GM12878 (cell line): ENCODE measurements at regions not wholly inside any gene's neighbourhood (a gene's known extent, or its start where the extent isn't known, plus 50 kb on each side); places are given as distances from the start of the nearest gene placed in this dataset.

Experiments used
- ATAC-seq: fragments of 200-7000 bp; cut with Tn5 transposase; 3 replicates; pipeline ENCODE4 v1.9.1; 2020; ENCODE audit warnings: mild to moderate bottlenecking, moderate library complexity
- BruUV-seq: library from RNA; stranded (reverse); fragments of 400-500 nt; replicated peaks from 2 replicates; lab custom pipeline; 2021; lab: Mats Ljungman, UMichigan
- CTCF ChIA-PET: fragments of 300-600 bp; sonication (Branson Sonifier 250); formaldehyde crosslinking; extraction: SDS; loops from one replicate; lab custom pipeline; 2021; ENCODE audit warnings: inconsistent platforms; lab: Yijun Ruan, JAX
- POLR2A ChIA-PET: fragments of 350-600 bp; formaldehyde crosslinking; extraction: SDS; loops from one replicate; lab custom pipeline; 2021; ENCODE audit warnings: inconsistent platforms; lab: Charles Lee
- RAD21 ChIA-PET: fragments of 300-600 bp; sonication (Branson Sonifier 250); formaldehyde crosslinking; loops from one replicate; lab custom pipeline; 2023; ENCODE audit warnings: antibody characterized with exemption; ENCODE audit not compliant: unreplicated experiment; lab: Charles Lee
- SMC1A ChIA-PET: fragments of 300-600 bp; sonication (Branson Sonifier 250); formaldehyde crosslinking; loops from one replicate; lab custom pipeline; 2023; ENCODE audit not compliant: unreplicated experiment, uncharacterized antibody; lab: Charles Lee
- DNase-seq: peaks from one replicate; pipeline ENCODE4 v3.0.0-alpha.2; 2011; ENCODE audit warnings: low read depth, low spot score
- FAIRE-seq: peaks from 3 replicates; lab custom pipeline; 2011; peaks lifted over from hg19 to GRCh38; lab: Jason Lieb, UNC
- H2AFZ ChIP-seq: 2 replicates; pipeline ENCODE4 v1.6.0; 2011; ENCODE audit warnings: low read depth, low read length, control low read depth; ENCODE audit not compliant: control insufficient read depth
- H3K27ac ChIP-seq: 2 replicates; pipeline ENCODE4 v1.5.1; 2011; ENCODE audit warnings: control low read depth; ENCODE audit not compliant: control insufficient read depth, insufficient read depth
- H3K27me3 ChIP-seq, 2 experiments: replicated peaks in 1 of 2; 2 replicates each; pipeline versions ENCODE4 v1.6.0 to v1.6.1; 2011; ENCODE audit warnings: low read length in 1 of 2; ENCODE audit not compliant: control insufficient read depth in 2 of 2, insufficient read depth in 2 of 2
- H3K36me3 ChIP-seq, 2 experiments: 2 replicates each; pipeline ENCODE4 v1.5.1; 2011; ENCODE audit warnings: low read length in 1 of 2; ENCODE audit not compliant: control insufficient read depth in 2 of 2, insufficient read depth in 2 of 2
- H3K4me1 ChIP-seq: 2 replicates; pipeline ENCODE4 v1.6.1; 2011; ENCODE audit warnings: mild to moderate bottlenecking, low read length, moderate library complexity, mixed read lengths; ENCODE audit not compliant: control insufficient read depth, insufficient read depth
- H3K4me2 ChIP-seq: 2 replicates; pipeline ENCODE4 v1.6.0; 2011; ENCODE audit warnings: control low read depth; ENCODE audit not compliant: control insufficient read depth, insufficient read depth
- H3K4me3 ChIP-seq: fragments of 200-600 bp; sonication (generic); 2 replicates; pipeline ENCODE4 v1.5.1; 2016
- H3K79me2 ChIP-seq: 2 replicates; pipeline ENCODE4 v1.6.0; 2011; ENCODE audit warnings: low read length; ENCODE audit not compliant: control insufficient read depth, insufficient read depth
- H3K9ac ChIP-seq: 2 replicates; pipeline ENCODE4 v1.8.0; 2011; ENCODE audit warnings: low read length, control low read depth, mixed read lengths; ENCODE audit not compliant: control insufficient read depth, insufficient read depth
- H3K9me3 ChIP-seq: replicated peaks from 3 replicates; pipeline ENCODE4 v1.5.1; 2011; ENCODE audit warnings: mild to moderate bottlenecking, low read length; ENCODE audit not compliant: control insufficient read depth, insufficient read depth
- H4K20me1 ChIP-seq: 2 replicates; pipeline ENCODE4 v1.6.0; 2011; ENCODE audit not compliant: control insufficient read depth, insufficient read depth
- BCL3 ChIP-seq: IDR thresholded peaks from 2 replicates; pipeline ENCODE4 v1.6.1; 2011; ENCODE audit warnings: borderline replicate concordance, low read depth, mild to moderate bottlenecking, moderate library complexity, low read length; ENCODE audit not compliant: insufficient read depth, poor library complexity, severe bottlenecking
- BCLAF1 ChIP-seq: fragments of 450-650 bp; IDR thresholded peaks from 2 replicates; pipeline ENCODE4 v1.6.1; 2017; ENCODE audit warnings: antibody characterized with exemption, mild to moderate bottlenecking, moderate library complexity
- CEBPB ChIP-seq, 2 experiments: fragments of 150-350 bp in 1 of 2; IDR thresholded peaks; 2 replicates each; pipeline ENCODE4 v1.6.1; 2012 to 2014; ENCODE audit warnings: low read depth in 2 of 2, low read length in 2 of 2, borderline replicate concordance in 1 of 2, inconsistent platforms in 1 of 2
- E2F4 ChIP-seq: IDR thresholded peaks from 2 replicates; pipeline ENCODE4 v1.6.1; 2012; ENCODE audit warnings: low read depth, low read length, improper control_type of control experiment
- ESRRA ChIP-seq: IDR thresholded peaks from 2 replicates; pipeline ENCODE4 v1.6.1; 2012; ENCODE audit warnings: mild to moderate bottlenecking, low read length, improper control_type of control experiment
- NR2C2 ChIP-seq: IDR thresholded peaks from 2 replicates; pipeline ENCODE4 v1.6.1; 2011; ENCODE audit warnings: borderline replicate concordance, low read depth; ENCODE audit not compliant: control insufficient read depth, insufficient read length
- RB1 ChIP-seq: fragments of 450-650 bp; formaldehyde crosslinking; IDR thresholded peaks from 2 replicates; pipeline ENCODE4 v1.6.1; 2017; ENCODE audit warnings: mild to moderate bottlenecking, borderline replicate concordance
- SIX5 ChIP-seq: IDR thresholded peaks from 2 replicates; pipeline ENCODE4 v1.6.1; 2011; ENCODE audit warnings: mild to moderate bottlenecking, low read depth, low read length, moderate library complexity; ENCODE audit not compliant: severe bottlenecking
- SP1 ChIP-seq: IDR thresholded peaks from one replicate; pipeline ENCODE4 v1.6.1; 2011; ENCODE audit warnings: low read depth, low read length
- USF1 ChIP-seq: IDR thresholded peaks from 2 replicates; pipeline ENCODE4 v1.6.1; 2011; ENCODE audit warnings: borderline replicate concordance, low read depth, mild to moderate bottlenecking, moderate library complexity, mixed read lengths, low read length; ENCODE audit not compliant: insufficient read depth; ENCODE audit errors: extremely low read length
- ZNF592 ChIP-seq: fragments of 450-650 bp; IDR thresholded peaks from 2 replicates; pipeline ENCODE4 v1.6.1; 2017; ENCODE audit warnings: mild to moderate bottlenecking, moderate library complexity
- WGBS: methylation state at CpG from one replicate; pipeline ENCODE4 v1.1.6; 2016; ENCODE audit warnings: low lambda C conversion rate; ENCODE audit not compliant: insufficient replicate concordance, insufficient coverage; ENCODE audit errors: missing lambda C conversion rate; 5-methylcytosine and 5-hydroxymethylcytosine counted together
- in situ Hi-C: fragments of 300-500 bp; cut with MboI; formaldehyde crosslinking; loops from 9 replicates; pipeline ENCODE4 v1.14.3; 2018; ENCODE audit warnings: mixed read lengths
- intact Hi-C: fragments of 100-400 bp; cut with micrococcal nuclease; formaldehyde crosslinking; loops from one replicate; pipeline ENCODE4 v1.14.2; 2022; ENCODE audit not compliant: unreplicated experiment

GRCh38 chr11:70739811-70740487 is 341.6 kb downstream of the CTTN start:
- no peak overlapping the region for H2AFZ ChIP-seq
- ChIA-PET SMC1A (no interaction called here), RAD21 (no interaction called here), CTCF (no interaction called here), POLR2A (no interaction called here)
- H3K9me3 ChIP-seq: no peaks in the 10 kb centered on the region
- no peak overlapping the region for H3K27ac ChIP-seq
- no TSS peak for BruUV-seq
- FAIRE-seq (no peak), DNase-seq (no peak), ATAC-seq (no peak)
- peaks cover 0 to 2% of the 10 kb centered on the region in 2 experiments; a peak in 1 of 4 replicates for H3K27me3 ChIP-seq
- no peaks in the 10 kb centered on the region for H4K20me1 ChIP-seq
- in situ Hi-C loops: no loop called here
- H3K36me3 ChIP-seq: no peaks in the 10 kb centered on the region
- H3K4me1 ChIP-seq: no peaks in the 10 kb centered on the region
- intact Hi-C loops: no loop called here
- no peak overlapping the region for H3K4me2 ChIP-seq
- no peak overlapping the region for H3K9ac ChIP-seq
- whole genome bisulfite sequencing: 26% methylated on average over 19 of the region's 20 CpGs
- no peak overlapping the region for H3K4me3 ChIP-seq
- no peaks in the 10 kb centered on the region for H3K79me2 ChIP-seq
- no peak for TF ChIP-seq ESRRA
- no peak for TF ChIP-seq CEBPB (IDR thresholded peaks at IDR 0.05; ENCODE audit: borderline replicate concordance in 1 of 2, low read depth in 2 of 2, low read length in 2 of 2)
- TF ChIP-seq BCLAF1: no peak
- TF ChIP-seq RB1: no peak
- TF ChIP-seq NR2C2: no peak
- no peak for TF ChIP-seq SP1
- no peak for TF ChIP-seq USF1
- TF ChIP-seq SIX5: no peak
- TF ChIP-seq E2F4: no peak
- TF ChIP-seq BCL3: no peak
- TF ChIP-seq ZNF592: no peak
